ENCODE measurements at regions not wholly inside any gene's neighbourhood (a gene's known extent, or its start where the extent isn't known, plus 50 kb on each side); places are given as distances from the start of the nearest gene placed in this dataset.
"Not testable (repeated sequence)": the region's sequence is repeated elsewhere in the genome, so short reads cannot be mapped to it uniquely, and the experiment has no call there.

DNA sequence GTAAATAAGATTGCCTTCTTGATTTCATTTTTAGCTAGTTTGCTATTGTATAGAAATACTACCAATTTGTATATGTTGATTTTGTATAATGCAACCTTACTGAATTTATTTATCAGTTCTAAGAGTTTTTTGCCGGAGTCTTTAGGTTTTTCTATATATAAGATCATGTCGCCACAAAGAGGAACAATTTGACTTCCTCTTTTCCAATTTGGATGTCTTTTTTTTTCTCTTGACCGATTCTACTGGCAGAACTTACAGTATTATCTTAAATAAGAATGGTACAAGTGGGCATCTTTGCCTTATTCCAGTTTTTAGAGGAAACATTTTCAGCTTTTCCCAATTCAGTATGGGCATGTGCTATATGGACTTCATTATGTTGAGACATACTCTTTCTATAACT is 624.7 kb upstream of the ACO1 start:
- H4K8ac ChIP-seq (replicated peaks; ENCODE audit: insufficient read length, low read depth, low read length) = no peak overlapping the region
- H4K91ac ChIP-seq (ENCODE audit: insufficient read length, low read depth, low read length) = no peak overlapping the region
- no peak overlapping the region for H3K4ac ChIP-seq (ENCODE audit: low read depth, low read length)
- no peak overlapping the region for H3K27ac ChIP-seq (ENCODE audit: insufficient read length, low read depth, low read length)
- H3K56ac ChIP-seq (ENCODE audit: insufficient read length, low read depth, low read length) = no peak overlapping the region
- H2BK12ac ChIP-seq (ENCODE audit: insufficient read length, low read depth, low read length) = no peak overlapping the region
- no peak overlapping the region for H2AFZ ChIP-seq (ENCODE audit: low read length)
- H3K9me3 ChIP-seq (ENCODE audit: control insufficient read depth, low read depth, low read length) = no peaks in the 10 kb centered on the region
- H3K4me3 Mint-ChIP-seq = no peak overlapping the region
- no peaks in the 10 kb centered on the region for H3K23me2 ChIP-seq (ENCODE audit: insufficient read length, low read depth, low read length, poor library complexity, severe bottlenecking)
- TF ChIP-seq, protein P1, sequence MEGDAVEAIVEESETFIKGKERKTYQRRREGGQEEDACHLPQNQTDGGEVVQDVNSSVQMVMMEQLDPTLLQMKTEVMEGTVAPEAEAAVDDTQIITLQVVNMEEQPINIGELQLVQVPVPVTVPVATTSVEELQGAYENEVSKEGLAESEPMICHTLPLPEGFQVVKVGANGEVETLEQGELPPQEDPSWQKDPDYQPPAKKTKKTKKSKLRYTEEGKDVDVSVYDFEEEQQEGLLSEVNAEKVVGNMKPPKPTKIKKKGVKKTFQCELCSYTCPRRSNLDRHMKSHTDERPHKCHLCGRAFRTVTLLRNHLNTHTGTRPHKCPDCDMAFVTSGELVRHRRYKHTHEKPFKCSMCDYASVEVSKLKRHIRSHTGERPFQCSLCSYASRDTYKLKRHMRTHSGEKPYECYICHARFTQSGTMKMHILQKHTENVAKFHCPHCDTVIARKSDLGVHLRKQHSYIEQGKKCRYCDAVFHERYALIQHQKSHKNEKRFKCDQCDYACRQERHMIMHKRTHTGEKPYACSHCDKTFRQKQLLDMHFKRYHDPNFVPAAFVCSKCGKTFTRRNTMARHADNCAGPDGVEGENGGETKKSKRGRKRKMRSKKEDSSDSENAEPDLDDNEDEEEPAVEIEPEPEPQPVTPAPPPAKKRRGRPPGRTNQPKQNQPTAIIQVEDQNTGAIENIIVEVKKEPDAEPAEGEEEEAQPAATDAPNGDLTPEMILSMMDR (conservative IDR thresholded peaks at IDR 0.05) = no peak
- H4K5ac ChIP-seq (ENCODE audit: insufficient read length, low read depth, low read length) = no peak overlapping the region
- no peak overlapping the region for H2BK120ac ChIP-seq (ENCODE audit: low read depth, low read length, poor library complexity, severe bottlenecking)
- no peaks in the 10 kb centered on the region for H3K27me3 Mint-ChIP-seq (ENCODE audit: low read depth)
- no peaks in the 10 kb centered on the region for H3K4me1 ChIP-seq (ENCODE audit: insufficient read depth, low read length)
- H3K14ac ChIP-seq (ENCODE audit: insufficient read depth, low read length) = no peak overlapping the region
- H3K9me3 Mint-ChIP-seq = peaks cover 5 to 7% of the 10 kb centered on the region in 2 experiments; a peak in 3 of 5 replicates
- no peak for DNase-seq
- H3K4me1 Mint-ChIP-seq = no peaks in the 10 kb centered on the region
- no peaks in the 10 kb centered on the region for H4K20me1 ChIP-seq (ENCODE audit: control insufficient read depth, insufficient read depth, insufficient read length)
- WGBS (ENCODE audit: extremely low coverage, insufficient read length, low lambda C conversion rate) = no CpG with 5 or more reads among the region's 3 CpGs
- H2BK20ac ChIP-seq (ENCODE audit: low read depth, low read length, poor library complexity, severe bottlenecking) = no peak overlapping the region
- H3K27me3 ChIP-seq (ENCODE audit: insufficient read depth, low read length) = no peaks in the 10 kb centered on the region
- no peaks in the 10 kb centered on the region for H3K79me2 ChIP-seq (ENCODE audit: insufficient read depth, low read length)
- H2BK15ac ChIP-seq (ENCODE audit: low read depth, low read length) = no peak overlapping the region
- H3K36me3 Mint-ChIP-seq (ENCODE audit: insufficient read depth in 1 of 3, low read depth in 3 of 3) = peaks cover 0 to 4% (median 0%) of the 10 kb centered on the region in 3 experiments; a peak in 2 of 7 replicates
- no peaks in the 10 kb centered on the region for H3K79me1 ChIP-seq (ENCODE audit: insufficient read depth, low read depth, low read length, poor library complexity, severe bottlenecking)
- H2BK5ac ChIP-seq (ENCODE audit: insufficient read length, low read length) = no peak overlapping the region
- no peak overlapping the region for H3K18ac ChIP-seq (ENCODE audit: insufficient read length, low read depth, low read length)
- no peak overlapping the region for H3K9ac ChIP-seq (ENCODE audit: extremely low read depth, insufficient read length, low read length)
- H2AK5ac ChIP-seq (ENCODE audit: insufficient read length, low read length) = no peak overlapping the region
- no peak overlapping the region for H3K4me2 ChIP-seq (ENCODE audit: insufficient read depth, insufficient read length, low read length)
- no peak overlapping the region for H3T11ph ChIP-seq (ENCODE audit: low read length)
- no peak overlapping the region for H3K27ac Mint-ChIP-seq
- no peak overlapping the region for H3K23ac ChIP-seq (ENCODE audit: insufficient read length, low read depth, low read length)

DNA sequence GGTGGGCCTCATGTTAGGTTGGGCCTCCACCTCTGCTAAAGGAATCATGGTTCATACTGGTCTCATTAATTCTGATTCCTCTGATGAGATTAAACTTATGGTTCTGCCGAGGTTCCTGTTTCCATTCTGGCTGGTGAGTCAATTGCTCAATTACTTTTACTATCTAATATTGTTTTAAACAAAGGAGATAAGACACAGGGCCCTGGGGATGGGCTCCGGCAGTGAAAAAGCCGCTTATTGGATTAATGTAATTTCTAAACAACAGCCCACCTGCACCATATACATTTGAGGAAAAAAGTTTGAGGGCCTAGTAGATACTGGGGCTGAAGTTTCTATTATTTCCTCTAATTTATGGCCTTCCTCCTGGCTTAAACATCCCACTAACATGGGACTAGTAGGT is 610.4 kb upstream of the ACO1 start:
- H3K27ac Mint-ChIP-seq; H3K27me3 Mint-ChIP-seq (ENCODE audit: low read depth); H3K14ac ChIP-seq (ENCODE audit: insufficient read depth, low read length); H3K27ac ChIP-seq (ENCODE audit: insufficient read length, low read depth, low read length); H2BK15ac ChIP-seq (ENCODE audit: low read depth, low read length); H3K56ac ChIP-seq (ENCODE audit: insufficient read length, low read depth, low read length); H3K23me2 ChIP-seq (ENCODE audit: insufficient read length, low read depth, low read length, poor library complexity, severe bottlenecking); H3K4me3 Mint-ChIP-seq; H3K9ac ChIP-seq (ENCODE audit: extremely low read depth, insufficient read length, low read length); H3K4me2 ChIP-seq (ENCODE audit: insufficient read depth, insufficient read length, low read length); H3K4ac ChIP-seq (ENCODE audit: low read depth, low read length); H2BK120ac ChIP-seq (ENCODE audit: low read depth, low read length, poor library complexity, severe bottlenecking); H2BK5ac ChIP-seq (ENCODE audit: insufficient read length, low read length); H3K79me2 ChIP-seq (ENCODE audit: insufficient read depth, low read length); H3K23ac ChIP-seq (ENCODE audit: insufficient read length, low read depth, low read length); H3K79me1 ChIP-seq (ENCODE audit: insufficient read depth, low read depth, low read length, poor library complexity, severe bottlenecking); H4K20me1 ChIP-seq (ENCODE audit: control insufficient read depth, insufficient read depth, insufficient read length); H3K4me1 Mint-ChIP-seq; H4K5ac ChIP-seq (ENCODE audit: insufficient read length, low read depth, low read length); H4K91ac ChIP-seq (ENCODE audit: insufficient read length, low read depth, low read length); H4K8ac ChIP-seq (replicated peaks; ENCODE audit: insufficient read length, low read depth, low read length); H3K27me3 ChIP-seq (ENCODE audit: insufficient read depth, low read length); H2BK12ac ChIP-seq (ENCODE audit: insufficient read length, low read depth, low read length); H3K4me1 ChIP-seq (ENCODE audit: insufficient read depth, low read length); H2AFZ ChIP-seq (ENCODE audit: low read length); H2BK20ac ChIP-seq (ENCODE audit: low read depth, low read length, poor library complexity, severe bottlenecking); H3K18ac ChIP-seq (ENCODE audit: insufficient read length, low read depth, low read length); H3T11ph ChIP-seq (ENCODE audit: low read length); DNase-seq; H2AK5ac ChIP-seq (ENCODE audit: insufficient read length, low read length): not testable (repeated sequence)
- peaks cover 45 to 52% of the 10 kb centered on the region in 2 experiments for H3K9me3 Mint-ChIP-seq
- peaks cover 14 to 45% (median 30%) of the 10 kb centered on the region in 3 experiments for H3K36me3 Mint-ChIP-seq (ENCODE audit: insufficient read depth in 1 of 3, low read depth in 3 of 3)
- H3K9me3 ChIP-seq (ENCODE audit: control insufficient read depth, low read depth, low read length) = peaks cover 13% of the 10 kb centered on the region
- WGBS (ENCODE audit: extremely low coverage, insufficient read length, low lambda C conversion rate) = no CpG with 5 or more reads among the region's 3 CpGs

All from H9 (cell line).